Upper lobe of right lung (tissue), 1 donor: ENCODE measurements at regions not wholly inside any gene's neighbourhood (a gene's known extent, or its start where the extent isn't known, plus 50 kb on each side); places are given as distances from the start of the nearest gene placed in this dataset.

Experiments
- ATAC-seq: fragments of 200-7000 bp; cut with Tn5 transposase; one replicate; pipeline ENCODE4 v1.9.1; 2020; ENCODE audit warnings: mild to moderate bottlenecking, moderate library complexity
- DNase-seq: peaks from one replicate; pipeline ENCODE4 v3.0.0-alpha.2; 2020
- H3K27ac ChIP-seq: fragments of 200-600 bp; one replicate; pipeline ENCODE4 v1.8.0; 2022
- H3K27me3 ChIP-seq: fragments of 200-600 bp; one replicate; pipeline ENCODE4 v1.8.0; 2022; ENCODE audit warnings: mild to moderate bottlenecking
- H3K36me3 ChIP-seq: fragments of 200-600 bp; one replicate; pipeline ENCODE4 v1.8.0; 2022
- H3K4me1 ChIP-seq: fragments of 200-600 bp; one replicate; pipeline ENCODE4 v1.8.0; 2022
- H3K4me3 ChIP-seq: fragments of 200-600 bp; one replicate; pipeline ENCODE4 v1.8.0; 2022; ENCODE audit warnings: mild to moderate bottlenecking
- H3K9me3 ChIP-seq: fragments of 200-600 bp; one replicate; pipeline ENCODE4 v1.8.0; 2022
- CTCF ChIP-seq: fragments of 200-600 bp; IDR thresholded peaks from one replicate; pipeline ENCODE4 v1.8.0; 2022; ENCODE audit warnings: antibody characterized with exemption
- intact Hi-C: fragments of 100-400 bp; cut with DNase I; formaldehyde crosslinking; loops from one replicate; pipeline ENCODE4 v1.11.0; 2022
- donor health status: DM: no; HTN: yes; CAD: no; lungs with severe emphysema.

- H3K4me3 ChIP-seq, result no peak overlapping the region
- no peak for DNase-seq
- no peak for ATAC-seq
- intact Hi-C loops, result no loop called here
- H3K4me1 ChIP-seq, result no peaks in the 10 kb centered on the region
- no peak overlapping the region for H3K27ac ChIP-seq
- H3K27me3 ChIP-seq, result no peaks in the 10 kb centered on the region
- no peaks in the 10 kb centered on the region for H3K9me3 ChIP-seq
- H3K36me3 ChIP-seq, result no peaks in the 10 kb centered on the region
- no peak for TF ChIP-seq CTCF
These were observed 401.3 kb upstream of the DAB2 start for GRCh38 chr5:39826051-39826450.

- Histone ChIP-seq H3K4me3 (no peak overlapping the region), H3K36me3 (no peaks in the 10 kb centered on the region), H3K27me3 (no peaks in the 10 kb centered on the region), H3K9me3 (no peaks in the 10 kb centered on the region), H3K27ac (no peak overlapping the region), H3K4me1 (no peaks in the 10 kb centered on the region)
- DNase-seq (no peak), ATAC-seq (no peak)
- intact Hi-C loops, result no loop called here
- no peak for TF ChIP-seq CTCF
These were observed 400.5 kb upstream of the DAB2 start for GRCh38 chr5:39825301-39825700.

- no peak overlapping the region for H3K27ac ChIP-seq
- no peaks in the 10 kb centered on the region for H3K27me3 ChIP-seq
- H3K4me3 ChIP-seq, result no peak overlapping the region
- intact Hi-C loops, result no loop called here
- ATAC-seq, result no peak
- H3K36me3 ChIP-seq, result no peaks in the 10 kb centered on the region
- no peaks in the 10 kb centered on the region for H3K4me1 ChIP-seq
- DNase-seq, result no peak
- no peak for TF ChIP-seq CTCF
- no peaks in the 10 kb centered on the region for H3K9me3 ChIP-seq
These were observed 397.2 kb upstream of the DAB2 start for GRCh38 chr5:39822020-39822419.

- Histone ChIP-seq H3K9me3 (no peaks in the 10 kb centered on the region), H3K36me3 (no peaks in the 10 kb centered on the region), H3K27ac (no peak overlapping the region), H3K27me3 (no peaks in the 10 kb centered on the region), H3K4me3 (no peak overlapping the region), H3K4me1 (no peaks in the 10 kb centered on the region)
- intact Hi-C loops, result no loop called here
- DNase-seq (no peak), ATAC-seq (no peak)
- no peak for TF ChIP-seq CTCF
These were observed 392.1 kb upstream of the DAB2 start for GRCh38 chr5:39816866-39817265.

GRCh38 chr5:39816156-39816845 is 391.5 kb upstream of the DAB2 start:
- H3K27ac ChIP-seq, result peak overlapping the region; percentile 24
- H3K36me3 ChIP-seq, result no peaks in the 10 kb centered on the region
- DNase-seq, result no peak
- no peak for TF ChIP-seq CTCF
- no peaks in the 10 kb centered on the region for H3K9me3 ChIP-seq
- H3K4me1 ChIP-seq, result no peaks in the 10 kb centered on the region
- intact Hi-C loops, result no loop called here
- ATAC-seq, result no peak
- no peak overlapping the region for H3K4me3 ChIP-seq
- no peaks in the 10 kb centered on the region for H3K27me3 ChIP-seq

- Histone ChIP-seq H3K4me1 (no peaks in the 10 kb centered on the region), H3K9me3 (no peaks in the 10 kb centered on the region), H3K27me3 (no peaks in the 10 kb centered on the region), H3K4me3 (no peak overlapping the region), H3K36me3 (no peaks in the 10 kb centered on the region), H3K27ac (peak overlapping the region; percentile 24)
- TF ChIP-seq CTCF, result no peak
- intact Hi-C loops, result no loop called here
- ATAC-seq (no peak), DNase-seq (no peak)
These were observed 390.9 kb upstream of the DAB2 start for GRCh38 chr5:39815711-39816110.
